LNCAP (cell line): ENCODE measurements at regions not wholly inside any gene's neighbourhood (a gene's known extent, or its start where the extent isn't known, plus 50 kb on each side); places are given as distances from the start of the nearest gene placed in this dataset.

ENCODE experiments used
- TF ChIP-seq, protein P1 (sequence below): fragments of 450-650 bp; IDR thresholded peaks from 2 replicates; pipeline ENCODE4 v1.5.1; 2017; ENCODE audit warnings: mild to moderate bottlenecking

DNA sequence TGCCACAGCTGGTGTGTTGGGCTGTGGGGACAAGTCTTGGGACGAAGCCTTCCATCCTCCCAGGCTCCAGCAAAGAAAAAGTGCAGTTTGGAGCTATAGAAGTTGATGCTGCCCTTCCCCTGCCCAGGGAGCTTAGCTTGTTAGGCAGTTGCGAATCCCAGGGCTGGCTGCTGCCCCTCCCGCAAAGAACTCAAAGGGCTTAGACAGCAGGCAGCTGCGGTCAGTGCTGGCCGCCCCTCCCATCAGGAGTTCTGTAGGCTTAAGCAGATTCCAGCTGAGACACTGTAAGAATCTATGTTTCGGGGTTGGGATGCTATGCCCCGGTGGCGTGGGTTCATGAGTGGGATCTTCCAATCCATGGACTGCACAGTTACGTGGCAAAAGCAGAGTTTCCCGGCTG, 956.7 kb downstream of the GLUD2 start:
- TF ChIP-seq, protein P1, sequence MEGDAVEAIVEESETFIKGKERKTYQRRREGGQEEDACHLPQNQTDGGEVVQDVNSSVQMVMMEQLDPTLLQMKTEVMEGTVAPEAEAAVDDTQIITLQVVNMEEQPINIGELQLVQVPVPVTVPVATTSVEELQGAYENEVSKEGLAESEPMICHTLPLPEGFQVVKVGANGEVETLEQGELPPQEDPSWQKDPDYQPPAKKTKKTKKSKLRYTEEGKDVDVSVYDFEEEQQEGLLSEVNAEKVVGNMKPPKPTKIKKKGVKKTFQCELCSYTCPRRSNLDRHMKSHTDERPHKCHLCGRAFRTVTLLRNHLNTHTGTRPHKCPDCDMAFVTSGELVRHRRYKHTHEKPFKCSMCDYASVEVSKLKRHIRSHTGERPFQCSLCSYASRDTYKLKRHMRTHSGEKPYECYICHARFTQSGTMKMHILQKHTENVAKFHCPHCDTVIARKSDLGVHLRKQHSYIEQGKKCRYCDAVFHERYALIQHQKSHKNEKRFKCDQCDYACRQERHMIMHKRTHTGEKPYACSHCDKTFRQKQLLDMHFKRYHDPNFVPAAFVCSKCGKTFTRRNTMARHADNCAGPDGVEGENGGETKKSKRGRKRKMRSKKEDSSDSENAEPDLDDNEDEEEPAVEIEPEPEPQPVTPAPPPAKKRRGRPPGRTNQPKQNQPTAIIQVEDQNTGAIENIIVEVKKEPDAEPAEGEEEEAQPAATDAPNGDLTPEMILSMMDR = no peak

DNA sequence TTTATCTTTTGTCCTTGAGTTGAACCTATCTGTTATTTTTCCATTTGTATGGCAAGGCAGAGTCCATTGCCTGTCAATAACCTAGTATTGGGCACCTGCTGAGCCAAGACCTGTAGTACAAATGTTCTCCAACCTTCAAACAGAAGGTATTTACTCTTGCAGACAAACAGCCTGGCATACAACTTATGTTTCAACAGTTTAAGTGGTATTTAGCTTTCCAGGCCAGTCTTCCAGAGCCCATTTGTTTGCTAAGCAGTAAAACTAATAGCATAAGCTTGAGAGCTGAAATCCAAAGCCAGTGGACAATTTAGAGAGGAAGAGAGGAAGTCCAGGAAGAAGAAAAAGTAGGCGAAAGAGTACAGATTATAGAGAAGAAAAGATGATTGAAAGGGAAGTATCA, 979.3 kb downstream of the GLUD2 start:
- TF ChIP-seq, protein P1 = no peak

DNA sequence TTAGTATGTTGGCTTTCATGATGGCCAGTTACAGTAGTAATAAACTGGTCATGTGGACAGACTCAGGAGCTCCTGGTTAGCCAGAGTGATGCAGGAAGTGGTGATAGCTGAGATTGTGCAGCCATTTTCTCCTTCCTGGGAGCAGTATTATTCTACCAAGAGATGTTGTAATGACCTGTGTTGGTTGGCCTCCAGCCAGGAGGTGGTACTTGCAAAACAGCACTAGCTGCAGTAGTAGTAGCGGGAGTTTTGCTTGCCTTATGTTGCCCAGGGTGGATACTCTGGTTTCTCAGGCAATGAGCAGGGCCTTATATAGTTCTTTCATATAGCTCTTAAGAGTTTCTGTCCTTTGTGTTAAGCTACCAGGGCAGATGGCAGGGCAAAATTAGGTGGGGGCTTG, 998.8 kb downstream of the GLUD2 start:
- TF ChIP-seq, protein P1 = no peak

DNA sequence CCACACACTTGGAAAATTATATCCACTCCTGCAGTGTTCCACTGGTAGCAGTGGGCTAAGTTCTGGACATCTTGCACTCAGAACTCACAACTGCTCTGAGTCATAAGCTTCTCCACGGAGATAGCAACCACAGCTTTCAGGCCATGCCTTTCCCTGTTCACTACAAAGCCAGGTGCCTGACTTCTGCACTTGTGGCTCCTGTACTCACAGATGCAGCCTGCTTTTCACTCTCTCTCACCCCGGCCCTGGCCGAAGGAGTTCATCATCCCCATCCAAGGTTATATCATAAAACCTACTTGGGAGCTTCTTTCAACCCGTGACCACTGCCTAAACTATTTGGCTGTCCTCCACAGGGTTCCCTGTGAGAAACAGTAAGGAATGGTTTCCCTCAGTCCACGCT, 999.4 kb downstream of the GLUD2 start:
- TF ChIP-seq, protein P1 = no peak

DNA sequence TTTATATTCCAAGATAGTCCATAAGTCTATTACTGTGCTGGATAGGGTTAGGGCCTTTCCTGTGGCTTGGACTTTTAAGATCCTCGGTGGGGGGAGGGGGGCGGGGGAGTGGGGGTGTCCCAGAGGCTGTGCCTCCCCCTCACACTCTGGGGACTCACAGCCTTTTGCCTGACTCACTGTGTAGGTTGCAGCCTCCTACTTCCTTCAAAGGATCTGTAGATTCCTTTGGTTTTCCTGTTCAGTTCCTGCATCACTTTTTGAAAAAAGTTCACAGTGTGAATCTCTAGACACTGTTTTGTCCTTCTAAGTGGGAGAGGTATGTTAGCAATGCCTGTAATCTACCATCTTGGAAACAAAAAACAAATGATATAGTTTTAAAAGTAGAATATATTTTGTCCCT, 999.9 kb downstream of the GLUD2 start:
- TF ChIP-seq, protein P1 = no peak

DNA sequence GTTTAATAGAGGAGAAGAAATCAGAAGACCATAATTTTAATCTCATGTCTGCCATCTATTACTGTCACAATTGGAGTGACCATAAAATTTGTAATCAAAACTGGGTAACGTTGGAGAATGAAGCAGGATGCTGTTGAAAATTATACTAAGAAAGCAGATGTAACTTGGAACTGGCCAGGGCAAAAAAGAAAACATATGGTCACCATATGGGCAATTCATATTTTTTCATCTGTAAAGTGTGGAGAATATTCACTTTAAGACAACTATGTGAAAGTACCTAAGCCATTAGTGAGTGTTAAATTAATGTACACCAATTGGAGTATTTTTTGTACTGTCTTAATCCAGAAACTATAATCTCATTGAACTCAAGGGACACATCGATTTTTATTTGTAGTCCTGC, 1008.0 kb downstream of the GLUD2 start:
- TF ChIP-seq, protein P1 = no peak

DNA sequence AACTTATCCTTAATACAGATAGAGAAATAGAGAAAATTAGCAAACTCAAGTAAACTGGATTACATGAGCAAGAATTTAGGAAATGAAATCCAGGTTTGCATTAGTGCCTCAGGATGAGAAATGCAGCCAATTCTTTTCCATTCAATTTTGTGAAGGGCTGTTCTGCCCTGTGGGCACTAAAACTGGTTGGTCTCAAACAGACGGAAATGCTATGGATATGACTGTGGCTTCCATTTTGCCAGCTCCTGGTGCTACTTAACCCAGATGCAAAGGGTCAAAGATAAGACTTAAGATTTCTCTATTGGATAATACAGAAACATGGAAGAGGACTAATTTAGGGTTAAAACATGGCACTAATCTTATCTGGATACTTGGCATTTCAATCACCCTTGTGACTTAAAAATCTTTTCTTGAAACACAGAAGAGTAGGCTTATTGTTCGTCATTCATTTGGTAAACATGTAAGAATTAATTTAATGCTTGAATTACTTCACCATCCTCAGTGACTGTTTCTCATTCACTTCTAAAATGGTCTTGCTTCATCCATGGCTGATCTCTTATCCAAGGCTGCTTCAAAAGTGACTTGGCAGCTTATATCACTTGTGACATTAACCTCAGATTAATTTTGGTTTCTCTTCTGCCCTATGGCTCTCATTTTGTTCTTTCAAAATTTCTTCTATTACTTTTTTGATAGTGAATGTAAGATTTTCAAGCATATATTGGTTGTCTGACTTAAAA, 1008.7 kb downstream of the GLUD2 start:
- TF ChIP-seq, protein P1 = no peak

DNA sequence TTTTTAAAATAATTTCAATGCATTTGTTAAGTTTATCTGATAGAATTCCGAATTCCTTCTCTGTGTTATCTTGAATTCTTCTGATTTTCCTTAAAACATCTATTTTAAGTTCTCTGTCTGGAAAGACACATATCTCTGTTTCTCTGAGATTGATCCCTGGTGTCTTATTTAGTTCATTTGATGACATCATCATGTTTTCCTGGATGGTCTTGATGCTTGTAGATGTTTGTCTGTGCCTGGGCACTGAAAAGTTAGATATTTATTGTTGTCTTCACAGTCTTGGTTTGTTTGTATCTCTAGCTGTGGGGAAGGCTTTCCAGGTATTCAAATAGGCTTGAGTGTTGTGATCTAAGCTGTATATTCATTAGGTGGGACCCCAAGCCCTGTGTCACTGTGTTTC, 1028.8 kb downstream of the GLUD2 start:
- TF ChIP-seq, protein P1 = no peak
